ENCODE measurements at regions not wholly inside any gene's neighbourhood (a gene's known extent, or its start where the extent isn't known, plus 50 kb on each side); places are given as distances from the start of the nearest gene placed in this dataset.

- Histone ChIP-seq H3K9ac (ENCODE audit: low read depth, low read length) (no peak overlapping the region), H2BK15ac (ENCODE audit: low read depth, low read length) (no peak overlapping the region), H4K5ac (ENCODE audit: low read depth, low read length) (no peak overlapping the region), H3K14ac (replicated peaks; ENCODE audit: low read depth, low read length) (no peak overlapping the region), H3K4me2 (ENCODE audit: low read depth, low read length) (no peak overlapping the region), H3K27me3 (ENCODE audit: control insufficient read depth, insufficient read depth, low read length) (no peaks in the 10 kb centered on the region), H3K9me3 (ENCODE audit: control insufficient read depth, insufficient read depth, low read length) (no peaks in the 10 kb centered on the region), H2AFZ (replicated peaks; ENCODE audit: low read length, poor library complexity) (no peak overlapping the region), H2AK9ac (replicated peaks; ENCODE audit: low read depth, low read length, poor library complexity) (no peak overlapping the region), H3K56ac (ENCODE audit: extremely low read depth, insufficient read depth, low read length) (no peak overlapping the region), H3K36me3 (ENCODE audit: control insufficient read depth, insufficient read depth, low read length) (no peaks in the 10 kb centered on the region), H3K79me1 (ENCODE audit: low read depth in 1 of 2, low read length in 2 of 2) (no peaks in the 10 kb centered on the region), H3K4me1 (ENCODE audit: control insufficient read depth, insufficient read depth, low read length) (no peaks in the 10 kb centered on the region), H4K20me1 (ENCODE audit: insufficient read depth, low read length) (no peaks in the 10 kb centered on the region), H4K91ac (ENCODE audit: insufficient read depth, low read depth, low read length) (no peak overlapping the region), H4K8ac (ENCODE audit: low read depth in 2 of 2, low read length in 2 of 2) (no peak overlapping the region), H3K23ac (ENCODE audit: low read depth, low read length) (no peak overlapping the region), H3K18ac (ENCODE audit: low read depth, low read length) (no peak overlapping the region), H2AK5ac (ENCODE audit: low read depth, low read length) (no peak overlapping the region), H3K9me1 (ENCODE audit: insufficient read depth, low read length) (no peaks in the 10 kb centered on the region), H3K4me3 (ENCODE audit: insufficient read depth, low read depth, low read length) (no peak overlapping the region), H2BK20ac (ENCODE audit: low read depth, low read length) (no peak overlapping the region), H3K4ac (ENCODE audit: low read depth, low read length) (no peak overlapping the region), H3K27ac (ENCODE audit: insufficient read depth, low read length) (no peak overlapping the region), H2BK5ac (ENCODE audit: low read depth, low read length, poor library complexity, severe bottlenecking) (no peak overlapping the region), H2BK120ac (ENCODE audit: low read depth, low read length) (no peak overlapping the region)
- ATAC-seq (ENCODE audit: low read depth) (no peak), DNase-seq (no peak)
- POLR2A ChIA-PET (ENCODE audit: unreplicated experiment) = no interaction called here
- intact Hi-C loops (cut with micrococcal nuclease) (no loop called here), dilution Hi-C loops (cut with HindIII; ENCODE audit: low sequenced_read_pairs, unreplicated experiment) (no loop called here), in situ Hi-C loops (cut with MboI; ENCODE audit: low sequenced_read_pairs) (no loop called here)
- CTCF ChIA-PET = no interaction called here
- no TSS peak for BruUV-seq (replicated peaks)
- TF ChIP-seq MXI1 (IDR thresholded peaks at IDR 0.05; ENCODE audit: borderline replicate concordance, low read depth, low read length) = no peak
- no peak for TF ChIP-seq RFX5 (IDR thresholded peaks at IDR 0.05; ENCODE audit: low read depth, low read length)
- no peak for TF ChIP-seq BHLHE40 (IDR thresholded peaks at IDR 0.05; ENCODE audit: low read depth, low read length)
- TF ChIP-seq CTCF (conservative IDR thresholded peaks at IDR 0.05; ENCODE audit: low read depth, low read length) = no peak
- TF ChIP-seq RAD21 (IDR thresholded peaks at IDR 0.05; ENCODE audit: low read length) = no peak
- TF ChIP-seq CHD1 (IDR thresholded peaks at IDR 0.05; ENCODE audit: low read depth, low read length) = no peak
- no peak for TF ChIP-seq SMC3 (IDR thresholded peaks at IDR 0.05; ENCODE audit: low read depth, low read length)
- TF ChIP-seq FOS (IDR thresholded peaks at IDR 0.05; ENCODE audit: low read depth, low read length) = no peak
- no peak for TF ChIP-seq MAFK (IDR thresholded peaks at IDR 0.05; ENCODE audit: low read depth, low read length)
- TF ChIP-seq CEBPB (IDR thresholded peaks at IDR 0.05; ENCODE audit: low read depth, low read length) = no peak
- no peak for TF ChIP-seq NFE2L2 (IDR thresholded peaks at IDR 0.05; ENCODE audit: low read depth, low read length)
- TF ChIP-seq RCOR1 (IDR thresholded peaks at IDR 0.05; ENCODE audit: insufficient replicate concordance, low read length) = no peak
- TF ChIP-seq MAZ (IDR thresholded peaks at IDR 0.05; ENCODE audit: borderline replicate concordance, low read depth, low read length) = no peak
- WGBS, 2 experiments (ENCODE audit: extremely low coverage in 2 of 2, insufficient read length in 1 of 2) = no CpG with 5 or more reads among the region's 2 CpGs
These were observed 256.2 kb upstream of the NPSR1 start for GRCh38 chr7:34401776-34402175.

All from IMR-90 (cell line).